ENCODE measurements at regions not wholly inside any gene's neighbourhood (a gene's known extent, or its start where the extent isn't known, plus 50 kb on each side); places are given as distances from the start of the nearest gene placed in this dataset.

DNA sequence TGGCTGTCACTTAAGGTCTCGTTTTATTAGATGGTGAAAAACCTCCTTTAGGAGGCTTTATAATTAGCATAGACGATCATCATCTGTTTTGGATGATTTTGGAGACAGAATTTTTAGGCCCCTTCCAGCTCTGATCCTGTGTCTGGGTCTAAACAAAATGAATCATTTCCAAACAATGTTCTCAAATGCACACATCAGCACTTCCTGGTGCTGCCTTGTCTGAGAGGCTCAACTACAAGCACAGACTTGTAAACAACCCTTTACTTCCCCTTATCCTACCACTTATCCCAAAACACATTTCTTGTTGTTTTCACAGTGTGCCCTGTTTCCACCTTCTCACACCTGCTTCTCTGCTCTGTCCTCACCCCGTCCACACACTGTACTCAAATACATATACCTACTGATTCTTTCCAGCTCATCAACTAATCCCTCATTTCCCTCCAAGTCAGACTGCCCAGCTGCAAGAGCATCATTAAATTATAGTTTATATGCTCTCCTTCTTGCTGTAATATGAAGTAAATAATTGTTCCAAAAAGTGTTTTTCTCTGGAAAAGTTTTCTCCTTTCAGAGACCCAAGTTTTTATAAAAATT is 71.2 kb upstream of the COL3A1 start:
- TF ChIP-seq POLR2A (IDR thresholded peaks at IDR 0.05) = no peak
- TF ChIP-seq, protein P1, sequence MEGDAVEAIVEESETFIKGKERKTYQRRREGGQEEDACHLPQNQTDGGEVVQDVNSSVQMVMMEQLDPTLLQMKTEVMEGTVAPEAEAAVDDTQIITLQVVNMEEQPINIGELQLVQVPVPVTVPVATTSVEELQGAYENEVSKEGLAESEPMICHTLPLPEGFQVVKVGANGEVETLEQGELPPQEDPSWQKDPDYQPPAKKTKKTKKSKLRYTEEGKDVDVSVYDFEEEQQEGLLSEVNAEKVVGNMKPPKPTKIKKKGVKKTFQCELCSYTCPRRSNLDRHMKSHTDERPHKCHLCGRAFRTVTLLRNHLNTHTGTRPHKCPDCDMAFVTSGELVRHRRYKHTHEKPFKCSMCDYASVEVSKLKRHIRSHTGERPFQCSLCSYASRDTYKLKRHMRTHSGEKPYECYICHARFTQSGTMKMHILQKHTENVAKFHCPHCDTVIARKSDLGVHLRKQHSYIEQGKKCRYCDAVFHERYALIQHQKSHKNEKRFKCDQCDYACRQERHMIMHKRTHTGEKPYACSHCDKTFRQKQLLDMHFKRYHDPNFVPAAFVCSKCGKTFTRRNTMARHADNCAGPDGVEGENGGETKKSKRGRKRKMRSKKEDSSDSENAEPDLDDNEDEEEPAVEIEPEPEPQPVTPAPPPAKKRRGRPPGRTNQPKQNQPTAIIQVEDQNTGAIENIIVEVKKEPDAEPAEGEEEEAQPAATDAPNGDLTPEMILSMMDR (IDR thresholded peaks at IDR 0.05) = no peak

Measured in heart left ventricle (tissue), 13 donors.